RWPE1 (cell line): ENCODE measurements at regions not wholly inside any gene's neighbourhood (a gene's known extent, or its start where the extent isn't known, plus 50 kb on each side); places are given as distances from the start of the nearest gene placed in this dataset.
"Not testable (repeated sequence)": the region's sequence is repeated elsewhere in the genome, so short reads cannot be mapped to it uniquely, and the experiment has no call there.

Experiments used
- CTCF ChIA-PET: fragments of 350-600 bp; sonication (Branson Sonifier 250); formaldehyde crosslinking; extraction: SDS; loops from one replicate; lab custom pipeline; 2021; lab: Yijun Ruan, JAX
- POLR2A ChIA-PET: fragments of 400-600 bp; formaldehyde crosslinking; extraction: SDS; loops from one replicate; lab custom pipeline; 2020; ENCODE audit warnings: antibody characterized with exemption; ENCODE audit not compliant: low non-redundant PET; lab: Yijun Ruan, JAX
- DNase-seq: peaks from one replicate; pipeline ENCODE4 v3.0.0; 2012; ENCODE audit warnings: low spot score
- H3K27ac ChIP-seq: fragments of 450-650 bp; 2 replicates; pipeline ENCODE4 v1.5.1; 2017
- TF ChIP-seq, protein P1 (sequence below): fragments of 450-650 bp; conservative IDR thresholded peaks from 2 replicates; pipeline ENCODE4 v1.5.1; 2017; ENCODE audit warnings: low read depth, mild to moderate bottlenecking

DNA sequence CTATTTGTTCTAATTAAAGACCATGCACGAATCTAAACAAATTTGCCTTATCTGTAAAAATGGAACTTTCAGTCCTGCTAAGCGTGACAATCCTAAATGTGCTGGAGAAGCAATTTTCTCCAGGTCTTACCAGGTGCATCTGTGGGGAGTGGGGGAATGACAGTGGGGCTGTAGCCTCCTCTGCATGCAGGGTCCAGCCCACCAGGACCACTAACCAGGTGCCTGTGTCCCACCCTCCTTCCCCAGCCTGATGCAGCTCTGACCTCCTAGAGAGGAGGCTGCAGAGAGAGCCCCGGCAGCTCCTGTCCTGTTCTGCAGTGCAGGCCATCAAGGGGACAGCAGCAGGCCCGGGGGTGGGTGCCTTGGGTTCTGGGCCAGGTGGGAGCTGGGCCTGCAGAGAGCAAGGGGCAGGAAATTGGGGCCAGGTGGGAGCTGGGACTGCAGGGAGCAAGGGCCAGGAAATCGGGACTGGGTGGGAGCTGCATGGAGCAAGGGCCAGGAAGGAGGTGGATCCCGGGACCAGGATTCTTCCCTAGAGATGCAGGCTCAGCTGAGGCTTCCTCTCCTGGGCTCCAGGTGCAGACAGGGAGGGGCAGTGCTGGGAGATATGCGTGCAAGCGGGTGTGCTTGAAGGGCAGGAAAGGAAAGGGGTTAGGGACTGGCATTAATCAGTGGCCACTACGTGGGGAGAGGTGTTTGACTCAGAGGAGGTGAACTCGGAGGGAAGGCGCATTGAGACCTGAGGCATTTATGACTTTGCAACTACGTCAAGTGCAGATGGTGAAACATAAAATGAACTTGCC, 185.3 kb downstream of the ANKRD30B start:
- no peak for DNase-seq
- POLR2A ChIA-PET, result no interaction called here
- TF ChIP-seq, protein P1, sequence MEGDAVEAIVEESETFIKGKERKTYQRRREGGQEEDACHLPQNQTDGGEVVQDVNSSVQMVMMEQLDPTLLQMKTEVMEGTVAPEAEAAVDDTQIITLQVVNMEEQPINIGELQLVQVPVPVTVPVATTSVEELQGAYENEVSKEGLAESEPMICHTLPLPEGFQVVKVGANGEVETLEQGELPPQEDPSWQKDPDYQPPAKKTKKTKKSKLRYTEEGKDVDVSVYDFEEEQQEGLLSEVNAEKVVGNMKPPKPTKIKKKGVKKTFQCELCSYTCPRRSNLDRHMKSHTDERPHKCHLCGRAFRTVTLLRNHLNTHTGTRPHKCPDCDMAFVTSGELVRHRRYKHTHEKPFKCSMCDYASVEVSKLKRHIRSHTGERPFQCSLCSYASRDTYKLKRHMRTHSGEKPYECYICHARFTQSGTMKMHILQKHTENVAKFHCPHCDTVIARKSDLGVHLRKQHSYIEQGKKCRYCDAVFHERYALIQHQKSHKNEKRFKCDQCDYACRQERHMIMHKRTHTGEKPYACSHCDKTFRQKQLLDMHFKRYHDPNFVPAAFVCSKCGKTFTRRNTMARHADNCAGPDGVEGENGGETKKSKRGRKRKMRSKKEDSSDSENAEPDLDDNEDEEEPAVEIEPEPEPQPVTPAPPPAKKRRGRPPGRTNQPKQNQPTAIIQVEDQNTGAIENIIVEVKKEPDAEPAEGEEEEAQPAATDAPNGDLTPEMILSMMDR, result no peak
- no peak overlapping the region for H3K27ac ChIP-seq
- CTCF ChIA-PET, result interaction anchor here (0.6 kb wide), 1 partner anchor 27 kb away, joined by 3 read pairs; no protein-coding TSS in a partner anchor

DNA sequence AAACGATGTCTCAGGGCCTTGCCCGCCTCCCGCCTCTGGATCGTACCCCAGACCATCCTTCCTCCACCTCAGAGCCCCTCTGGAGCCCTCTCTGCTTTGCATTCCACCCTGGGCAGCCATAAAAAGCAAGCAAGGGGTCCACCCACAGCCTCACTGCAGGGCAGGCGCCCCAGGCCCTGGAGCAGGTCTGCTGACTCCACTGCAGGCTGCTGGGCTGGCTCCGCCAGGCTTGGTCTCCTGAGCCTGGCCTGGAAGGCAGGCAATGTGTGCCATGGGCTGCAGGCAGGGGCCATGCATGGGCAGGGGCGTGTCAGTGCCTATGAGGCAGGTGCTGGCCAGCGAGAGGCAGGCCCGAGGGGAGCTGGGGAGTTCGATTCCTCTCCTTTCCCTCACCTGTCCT, 186.0 kb downstream of the ANKRD30B start:
- CTCF ChIA-PET, result no interaction called here
- TF ChIP-seq, protein P1, result no peak
- DNase-seq, result no peak

DNA sequence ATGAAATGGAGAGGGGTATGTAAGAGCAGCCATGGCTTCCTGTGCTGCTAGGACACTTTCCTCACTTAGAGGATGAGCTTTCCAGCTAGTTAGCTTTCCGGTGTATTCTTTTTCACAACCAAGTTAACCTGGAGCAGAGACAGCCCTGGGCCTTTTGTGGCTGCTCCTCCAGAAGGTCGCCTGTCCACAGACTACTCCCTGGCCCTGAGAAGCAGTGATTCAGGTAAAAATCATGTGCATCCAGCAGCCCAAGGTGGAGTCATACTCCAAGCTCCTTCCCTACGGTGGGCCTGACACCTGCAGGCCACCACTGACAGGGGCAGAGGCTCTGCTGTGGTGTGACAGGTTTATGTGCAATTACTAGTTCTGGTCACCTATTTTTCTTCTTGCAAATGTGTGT, 187.2 kb downstream of the ANKRD30B start:
- H3K27ac ChIP-seq, result no peak overlapping the region
- ChIA-PET POLR2A (no interaction called here), CTCF (no interaction called here)
- TF ChIP-seq, protein P1, result no peak
- no peak for DNase-seq

More for the DNA sequence above, 186.0 kb downstream of the ANKRD30B start:
- POLR2A ChIA-PET, result no interaction called here
- no peak overlapping the region for H3K27ac ChIP-seq

DNA sequence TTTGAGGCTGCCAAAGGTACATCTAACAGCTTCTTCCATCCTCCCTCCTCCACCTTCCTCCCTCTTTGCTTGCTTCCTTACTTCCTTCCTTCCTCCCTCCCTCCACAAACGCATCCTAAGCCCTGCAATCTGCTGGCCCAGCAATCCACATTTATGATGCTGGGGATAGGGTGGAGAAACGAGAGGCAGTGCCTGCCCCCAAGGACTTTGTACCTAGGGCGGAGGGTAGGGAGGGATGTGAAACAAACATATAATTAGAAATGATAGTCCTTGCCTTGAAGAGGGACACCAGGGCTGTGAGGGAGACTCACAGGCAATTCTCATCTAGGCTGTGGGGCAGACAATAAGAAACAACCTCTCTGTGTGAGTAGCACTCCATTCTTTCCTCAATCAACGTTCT, 188.3 kb downstream of the ANKRD30B start:
- TF ChIP-seq, protein P1, result no peak
- ChIA-PET POLR2A (no interaction called here), CTCF (no interaction called here)
- no peak for DNase-seq
- no peak overlapping the region for H3K27ac ChIP-seq

DNA sequence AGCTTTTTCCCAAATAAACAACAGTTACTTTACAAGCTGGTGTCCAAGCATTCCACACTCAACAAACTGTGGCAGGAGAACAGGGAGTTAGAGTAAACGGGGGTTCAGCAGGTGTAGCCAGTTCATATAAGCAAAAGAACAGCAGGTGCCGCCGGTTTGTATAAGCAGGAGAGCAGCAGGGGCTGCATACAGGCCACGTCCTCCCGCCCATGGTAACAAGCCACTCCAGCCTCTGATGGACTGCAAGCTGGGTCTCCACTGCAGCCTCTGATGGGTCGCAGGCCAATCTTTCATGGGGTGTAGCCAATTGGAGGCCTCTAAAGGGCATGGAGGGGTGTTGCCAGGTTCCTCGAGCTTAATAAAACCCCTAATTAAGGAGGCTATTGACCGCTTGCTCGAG, 189.3 kb downstream of the ANKRD30B start:
- H3K27ac ChIP-seq, result no peak overlapping the region
- ChIA-PET CTCF (no interaction called here), POLR2A (no interaction called here)
- no peak for DNase-seq
- TF ChIP-seq, protein P1, result no peak

DNA sequence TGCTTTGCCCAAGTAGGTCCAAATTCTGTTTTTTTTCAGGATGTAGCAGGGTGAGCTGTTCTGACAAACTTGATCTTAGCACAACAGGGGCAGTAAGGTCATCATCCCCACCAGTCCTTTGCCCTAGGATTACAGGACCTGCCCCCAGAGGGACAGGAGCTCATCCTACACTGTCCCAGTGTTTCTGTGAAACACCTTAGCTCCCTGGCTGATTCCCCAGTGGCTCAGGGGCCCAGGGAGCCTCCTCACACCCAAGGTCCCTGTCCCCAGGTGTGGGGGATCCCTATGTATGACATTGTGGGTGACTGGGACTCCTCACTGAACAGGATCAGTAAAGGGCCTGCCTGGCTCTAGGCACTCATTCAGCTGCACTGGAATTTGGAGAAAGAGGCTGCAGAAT, 191.2 kb downstream of the ANKRD30B start:
- POLR2A ChIA-PET, result no interaction called here
- CTCF ChIA-PET, result no interaction called here
- no peak for DNase-seq
- TF ChIP-seq, protein P1, result no peak
- no peak overlapping the region for H3K27ac ChIP-seq

DNA sequence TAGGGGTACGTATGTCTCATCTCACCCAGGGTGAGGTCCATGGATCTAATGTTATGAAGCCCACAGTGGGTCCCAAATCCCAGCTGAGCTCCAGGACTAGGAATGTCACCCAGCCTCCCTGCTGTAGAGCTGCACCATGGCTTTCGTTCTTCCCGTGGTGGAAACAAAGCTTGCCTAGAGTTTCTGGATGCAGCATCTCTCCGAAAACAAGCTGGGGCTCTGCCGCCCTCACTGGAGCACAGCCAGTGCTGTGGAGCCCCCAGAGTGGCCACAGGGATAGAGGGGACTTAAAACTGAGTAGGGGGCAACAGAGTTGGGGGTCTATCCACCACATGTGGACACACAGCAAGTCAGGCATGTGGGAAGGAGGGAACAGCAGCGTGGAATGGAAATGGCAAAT, 192.1 kb downstream of the ANKRD30B start:
- H3K27ac ChIP-seq, POLR2A ChIA-PET, CTCF ChIA-PET, DNase-seq: not testable (repeated sequence)
